Stomach (tissue), 4 donors: ENCODE measurements at regions not wholly inside any gene's neighbourhood (a gene's known extent, or its start where the extent isn't known, plus 50 kb on each side); places are given as distances from the start of the nearest gene placed in this dataset.

Experiments
- CTCF ChIP-seq, 7 experiments: fragments of 450-650 bp in 4 of 7; fragments of 200-600 bp in 3 of 7; sonication (generic) in 3 of 7; IDR thresholded peaks; one replicate each; pipeline ENCODE4 v1.5.1; 2016 to 2019; ENCODE audit warnings: antibody characterized with exemption in 7 of 7, control low read depth in 2 of 7, mild to moderate bottlenecking in 1 of 7
- EP300 ChIP-seq: sonication (generic); formaldehyde crosslinking; IDR thresholded peaks from one replicate; pipeline ENCODE4 v1.6.1; 2017; ENCODE audit warnings: antibody characterized with exemption

DNA sequence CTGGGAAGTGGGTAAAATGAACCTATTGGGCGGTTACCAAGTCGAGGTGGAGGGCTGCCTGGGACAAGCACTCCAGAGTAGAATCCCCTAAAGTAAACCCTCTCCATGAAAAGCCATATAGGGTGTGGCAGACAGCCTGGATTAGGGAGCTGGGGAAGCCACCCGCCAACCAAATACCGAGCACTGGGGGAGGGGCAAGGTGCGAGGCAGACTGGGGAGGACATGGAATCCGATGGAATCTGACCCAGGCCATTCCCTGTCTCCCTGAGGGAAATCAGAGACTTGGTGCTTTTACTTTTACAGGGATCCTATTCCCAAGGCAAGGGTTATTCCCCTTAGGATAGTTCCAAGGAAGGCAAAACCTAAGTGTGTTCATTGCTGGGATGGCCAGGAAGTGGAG, 130.9 kb upstream of the HSD17B12 start:
- no peak for TF ChIP-seq CTCF (IDR thresholded peaks at IDR 0.05)
- no peak for TF ChIP-seq EP300
